NCI-H2029 treated with DMSO at 0.1 percent for 48 hours (cell line): ENCODE measurements at regions not wholly inside any gene's neighbourhood (a gene's known extent, or its start where the extent isn't known, plus 50 kb on each side); places are given as distances from the start of the nearest gene placed in this dataset.
"Not testable (repeated sequence)": the region's sequence is repeated elsewhere in the genome, so short reads cannot be mapped to it uniquely, and the experiment has no call there.

ENCODE experiments used
- DNase-seq: peaks from one replicate; lab custom pipeline; 2025; lab: John Stamatoyannopoulos, UW

DNA sequence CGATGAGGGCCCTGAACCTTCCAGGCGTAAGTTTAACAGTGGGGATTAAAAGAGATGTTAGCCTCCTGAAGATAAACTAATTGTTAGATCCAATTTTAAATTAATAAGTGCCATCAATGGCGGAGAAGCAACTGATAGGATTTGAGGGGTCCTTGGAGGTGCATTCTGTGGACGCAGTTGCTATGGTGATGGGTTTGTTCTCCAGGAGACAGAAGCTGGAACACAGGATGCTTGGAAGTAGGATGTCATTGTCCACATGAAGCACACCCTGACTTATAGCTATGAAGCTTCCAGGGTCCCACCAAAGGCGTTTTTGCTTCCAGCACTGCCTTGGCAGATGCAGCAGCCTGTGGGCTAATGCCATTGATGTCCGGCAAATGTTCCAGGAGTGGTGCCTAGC, 331.0 kb upstream of the IL12A start:
- DNase-seq, result no peak

- no peak for DNase-seq
Observed at GRCh38 chr3:159660326-159660725, 328.3 kb upstream of the IL12A start.

DNA sequence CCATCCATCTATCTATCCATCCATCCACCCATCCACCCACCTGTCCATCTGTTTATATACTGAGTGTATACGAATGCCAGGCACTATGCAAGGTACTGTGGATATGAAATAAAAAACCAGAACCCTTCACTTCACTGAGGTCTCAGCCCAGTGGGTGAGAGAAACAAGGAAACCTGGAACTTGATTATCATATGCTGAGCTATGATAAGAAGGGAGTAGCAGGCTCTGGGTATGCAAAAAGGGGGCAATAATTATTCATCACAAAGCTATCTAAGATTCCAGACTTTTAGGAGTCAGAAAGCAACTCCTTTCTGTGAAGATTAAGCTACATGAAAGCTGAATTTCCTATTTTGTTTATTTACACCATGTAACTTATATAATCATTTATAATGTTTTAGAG, 327.7 kb upstream of the IL12A start:
- DNase-seq, result no peak

- no peak for DNase-seq
Observed at GRCh38 chr3:159662549-159662948, 326.1 kb upstream of the IL12A start.

- DNase-seq, result no peak
Observed at GRCh38 chr3:159664006-159664405, 324.6 kb upstream of the IL12A start.

DNA sequence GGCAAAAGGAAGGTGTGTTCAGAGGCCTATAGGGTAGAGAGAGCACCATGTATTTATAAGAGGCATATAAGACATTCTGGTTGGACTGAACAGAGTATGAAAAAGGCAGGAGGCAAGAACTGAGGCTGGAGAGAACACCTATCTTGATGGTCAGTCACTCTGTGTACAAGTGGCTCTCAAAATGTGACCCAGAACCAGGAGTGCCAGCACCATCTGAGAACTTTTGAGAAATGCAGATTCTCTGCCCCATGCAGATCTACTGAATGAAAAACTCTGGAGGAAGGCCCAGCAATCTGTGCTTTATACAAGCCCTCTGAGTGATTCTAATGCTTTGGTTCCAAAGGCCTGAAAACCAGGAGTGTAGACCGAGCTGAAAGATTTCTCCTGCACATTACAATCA, 324.0 kb upstream of the IL12A start:
- DNase-seq, result no peak

DNA sequence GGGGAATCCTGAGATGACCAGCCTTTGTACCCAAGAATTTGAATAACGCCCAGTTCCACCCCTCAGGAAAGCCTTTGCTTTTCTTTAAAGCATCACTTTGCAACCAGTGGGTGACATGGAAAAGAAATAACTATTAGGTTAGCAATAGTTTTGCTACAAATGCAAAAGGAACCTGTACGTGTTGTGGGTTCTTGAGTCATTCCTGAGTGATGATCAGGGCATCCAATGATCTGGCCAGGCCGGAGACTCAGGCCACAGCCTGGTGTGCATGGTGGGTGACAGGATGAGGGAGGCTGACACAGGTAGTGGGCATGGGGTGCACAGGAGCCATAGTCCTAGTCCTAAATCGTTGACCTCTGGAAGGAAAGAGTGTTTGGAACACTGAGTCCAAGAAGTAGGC, 321.4 kb upstream of the IL12A start:
- no peak for DNase-seq

DNA sequence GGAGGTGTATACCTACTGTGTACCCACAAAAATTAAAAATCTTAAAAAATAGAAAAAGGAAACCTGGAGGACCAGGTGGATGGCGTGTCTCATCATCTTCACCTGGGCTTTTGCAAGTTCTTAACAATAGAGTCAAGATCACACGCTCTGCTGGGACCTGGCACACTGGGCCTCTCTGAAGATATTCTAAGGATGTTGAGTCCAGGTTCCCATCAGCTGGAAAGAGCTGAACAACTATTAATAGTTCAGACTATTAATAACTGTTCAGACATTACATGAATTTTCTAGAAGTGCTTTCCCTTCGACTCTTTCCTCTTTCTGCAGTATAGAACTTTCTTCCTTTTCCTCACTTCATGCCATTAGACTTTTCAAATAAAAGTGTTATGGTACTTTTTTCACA, 320.2 kb upstream of the IL12A start:
- no peak for DNase-seq

DNA sequence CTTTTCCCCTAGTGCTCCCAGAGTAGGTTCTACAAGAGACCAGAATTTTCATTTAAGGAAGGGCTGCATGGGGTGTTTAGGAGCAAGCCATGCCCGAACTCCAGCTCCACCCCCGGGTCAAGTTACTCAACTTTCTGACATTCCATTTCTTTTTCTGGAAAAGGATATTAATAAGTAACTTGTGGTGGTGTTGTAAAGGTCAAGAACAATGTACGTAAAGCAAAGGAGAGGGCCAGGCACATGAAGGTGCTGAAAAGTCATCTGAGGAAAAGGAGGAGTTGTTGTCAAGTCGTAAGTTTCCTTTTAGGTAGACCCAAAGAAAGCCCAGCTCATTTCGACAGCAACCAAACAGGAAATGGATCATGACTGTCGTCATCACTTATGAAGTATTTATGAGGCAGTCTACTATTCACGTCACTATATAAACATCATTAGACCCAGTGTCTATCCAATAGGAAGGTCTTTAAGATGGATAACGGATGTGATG, 319.6 kb upstream of the IL12A start:
- no peak for DNase-seq

- no peak for DNase-seq
Observed at GRCh38 chr3:159669766-159670165, 318.9 kb upstream of the IL12A start.

- DNase-seq, result no peak
Observed at GRCh38 chr3:159672728-159673688, 315.6 kb upstream of the IL12A start.

DNA sequence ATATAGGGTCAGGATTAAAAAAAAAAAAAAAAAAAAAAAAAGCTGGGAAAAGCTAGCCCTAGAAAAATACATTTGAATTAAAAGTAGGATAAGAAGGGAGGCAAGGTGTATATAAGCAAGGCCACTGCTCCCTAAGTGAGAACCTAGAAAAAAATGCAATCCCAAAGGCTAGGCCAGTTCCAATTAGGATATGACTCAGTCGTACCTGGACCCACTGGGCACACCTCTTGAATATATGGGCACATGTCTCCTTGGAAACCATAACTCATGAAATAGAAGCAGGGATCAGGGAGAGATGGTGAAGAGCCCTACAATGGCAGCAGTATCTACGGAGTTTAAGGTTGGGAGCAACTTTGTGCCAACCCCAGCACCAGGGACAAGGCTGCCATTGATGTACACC, 314.1 kb upstream of the IL12A start:
- no peak for DNase-seq

- DNase-seq, result no peak
Observed at GRCh38 chr3:159675285-159675684, 313.4 kb upstream of the IL12A start.

DNA sequence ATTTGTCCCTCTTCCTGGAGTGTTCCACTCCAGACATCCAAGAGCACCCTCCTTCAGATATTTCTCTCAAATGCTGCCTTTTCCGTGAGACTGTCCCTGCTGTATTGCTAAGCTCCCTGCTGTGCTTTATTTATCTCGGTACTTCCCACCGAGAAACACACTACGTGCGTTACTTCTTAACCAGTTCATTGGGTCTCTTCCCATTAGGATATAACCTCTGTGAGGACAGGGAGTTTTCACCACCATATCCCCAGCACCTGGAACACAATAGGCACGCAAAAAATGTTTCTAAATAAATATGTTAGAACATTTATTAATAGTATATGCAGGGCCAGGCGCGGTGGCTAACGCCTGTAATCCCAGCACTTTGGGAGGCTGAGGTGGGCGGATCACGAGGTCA, 308.7 kb upstream of the IL12A start:
- DNase-seq, result no peak

GRCh38 chr3:159681717-159682116, 306.9 kb upstream of the IL12A start:
- not testable (repeated sequence) for DNase-seq

DNA sequence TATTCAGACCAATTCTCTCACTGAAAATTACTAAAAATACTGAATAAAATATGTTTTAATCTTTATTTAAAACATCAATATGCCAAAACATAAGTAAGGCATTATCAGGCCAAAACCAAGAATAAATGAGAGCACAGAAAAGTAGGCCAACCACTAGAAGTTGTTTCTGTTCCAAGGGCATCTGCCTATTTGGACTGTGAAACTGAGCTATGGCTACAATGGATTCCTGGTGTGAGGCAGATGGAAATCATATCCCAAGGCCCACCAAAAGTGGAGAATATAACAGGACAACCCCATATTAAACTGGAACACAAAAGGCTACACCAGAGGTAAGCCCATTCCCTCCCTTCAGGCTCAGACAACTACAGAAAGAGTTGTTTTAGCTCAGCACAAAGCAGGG, 302.8 kb upstream of the IL12A start:
- no peak for DNase-seq

DNA sequence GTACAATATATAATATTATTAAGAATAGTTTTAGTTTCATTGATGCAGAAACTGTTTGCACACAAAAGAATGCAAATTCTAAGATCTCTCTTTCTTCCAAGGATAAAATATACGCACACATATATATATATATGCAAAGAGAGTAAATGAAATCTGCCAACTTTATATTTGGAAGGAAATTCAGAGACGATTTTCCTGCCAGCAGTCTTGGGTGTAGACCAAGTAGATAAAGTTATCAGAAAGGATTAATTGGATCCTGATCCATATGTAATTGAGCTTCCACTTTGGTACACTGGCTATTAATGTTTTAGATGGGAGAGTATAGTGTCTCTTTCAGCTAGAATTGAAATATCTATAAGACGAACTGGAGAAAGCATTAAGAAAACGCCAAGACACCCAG, 295.4 kb upstream of the IL12A start:
- DNase-seq, result no peak

DNA sequence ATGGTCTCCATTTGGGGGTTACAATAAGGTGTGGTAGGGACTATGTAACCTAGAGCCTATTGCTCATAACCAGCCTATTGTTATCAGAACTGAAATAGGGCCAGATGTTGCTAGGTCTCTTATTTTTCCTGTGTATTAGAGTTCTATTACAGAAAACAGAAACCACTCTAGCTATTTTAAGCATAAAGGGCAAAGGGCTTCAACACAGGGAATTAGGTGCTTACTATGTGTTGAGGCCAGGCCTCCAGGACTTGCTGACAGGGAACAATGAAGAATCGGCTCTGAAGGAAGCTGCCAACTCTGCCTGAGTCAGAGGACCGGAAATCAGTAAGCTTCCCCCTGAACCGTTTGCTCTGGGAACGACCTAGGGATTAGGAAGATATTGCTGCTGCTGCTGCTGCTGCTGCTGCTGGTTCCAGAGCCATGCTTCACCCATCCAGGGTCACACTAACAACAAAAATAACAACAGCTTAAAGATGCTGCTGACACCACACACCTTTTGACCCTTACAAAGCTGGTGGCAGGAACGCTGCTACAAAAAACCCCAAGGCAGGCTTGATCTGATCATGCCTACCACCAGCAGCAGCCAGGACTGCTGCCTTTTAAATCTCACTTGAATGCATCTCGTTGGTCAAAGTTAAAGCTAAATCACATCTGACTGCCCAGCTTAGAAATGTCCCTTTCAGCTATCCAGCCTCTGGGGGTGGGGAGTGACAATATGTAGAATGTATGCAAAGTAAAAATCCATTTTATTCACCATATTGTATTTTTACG, 276.9 kb upstream of the IL12A start:
- no peak for DNase-seq

GRCh38 chr3:159721324-159721723, 267.3 kb upstream of the IL12A start:
- DNase-seq, result no peak

DNA sequence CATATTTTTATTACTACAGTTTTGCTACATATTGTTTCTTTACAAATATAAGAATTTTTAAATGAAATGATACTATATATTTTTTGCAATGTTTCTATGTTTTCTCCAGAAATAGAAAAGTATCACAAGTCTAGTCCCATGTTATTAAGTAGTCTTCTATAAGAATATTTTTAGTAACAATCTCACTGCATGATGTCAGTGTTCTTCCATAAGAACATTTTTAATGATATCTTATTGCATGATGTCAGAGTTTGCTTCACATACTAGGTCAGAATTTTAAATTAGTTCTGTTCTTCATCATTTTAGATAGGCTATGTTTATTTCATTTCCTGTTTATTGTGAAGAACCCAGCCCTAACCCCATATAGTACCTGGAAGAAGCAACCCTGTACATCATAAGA, 265.3 kb upstream of the IL12A start:
- DNase-seq, result no peak

- DNase-seq, result no peak
Observed at GRCh38 chr3:159724627-159725026, 264.0 kb upstream of the IL12A start.

DNA sequence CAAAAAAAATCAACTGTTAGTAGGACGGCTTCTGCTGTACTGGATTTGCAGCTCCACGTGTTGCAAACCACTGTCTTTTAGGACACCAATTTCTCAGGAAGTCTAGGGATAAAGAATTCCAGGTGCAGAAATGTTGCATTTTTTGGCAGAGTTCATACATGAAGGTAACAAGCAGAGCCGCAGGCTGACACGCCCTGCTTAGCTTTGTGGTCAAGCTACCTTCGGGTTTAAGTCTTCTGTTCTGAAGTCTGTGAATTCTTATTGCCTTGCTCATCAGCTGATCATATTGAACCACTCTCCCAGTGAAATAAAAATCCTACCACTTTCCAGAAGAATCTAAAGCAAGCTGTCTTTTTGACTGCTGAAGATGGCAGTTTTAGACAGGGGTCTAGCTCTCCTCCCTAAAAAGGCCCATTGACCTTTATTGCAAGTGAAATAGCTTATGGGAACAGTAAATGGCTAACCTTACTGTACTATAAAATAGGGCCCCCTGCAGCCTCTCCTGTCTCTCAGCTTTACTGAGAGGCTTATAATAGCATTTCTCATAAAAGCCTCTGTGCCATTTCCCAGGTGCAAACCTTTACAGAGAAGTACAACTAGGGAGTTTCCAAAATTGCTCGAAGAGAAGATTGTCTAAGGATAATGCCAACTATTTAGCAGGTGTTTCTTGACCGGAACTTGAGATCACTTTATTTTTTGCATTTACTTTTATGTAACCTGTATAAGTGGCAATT, 262.2 kb upstream of the IL12A start:
- no peak for DNase-seq
